Liver (tissue), 3 donors: ENCODE measurements at regions not wholly inside any gene's neighbourhood (a gene's known extent, or its start where the extent isn't known, plus 50 kb on each side); places are given as distances from the start of the nearest gene placed in this dataset.

Experiments used
- JUND ChIP-seq, 2 donors: IDR thresholded peaks; 2 replicates each; pipeline ENCODE4 v1.6.1; 2016; ENCODE audit warnings: antibody characterized with exemption in 2 of 2
- RAD21 ChIP-seq, 2 donors: IDR thresholded peaks; 2 replicates each; pipeline ENCODE4 v1.6.1; 2016; ENCODE audit warnings: antibody characterized with exemption in 2 of 2, mild to moderate bottlenecking in 2 of 2
- RXRA ChIP-seq, 2 donors: IDR thresholded peaks; 2 replicates each; pipeline ENCODE4 v1.6.1; 2017 to 2018; ENCODE audit warnings: antibody characterized with exemption in 2 of 2, mild to moderate bottlenecking in 1 of 2
- SP1 ChIP-seq: IDR thresholded peaks from 2 replicates; pipeline ENCODE4 v1.6.1; 2018; ENCODE audit warnings: antibody characterized with exemption, mild to moderate bottlenecking
- TAF1 ChIP-seq: conservative IDR thresholded peaks from 2 replicates; pipeline ENCODE4 v1.6.1; 2016; ENCODE audit warnings: antibody characterized with exemption, mild to moderate bottlenecking
- YY1 ChIP-seq: IDR thresholded peaks from 2 replicates; pipeline ENCODE4 v1.6.1; 2016; ENCODE audit warnings: antibody characterized with exemption, mild to moderate bottlenecking
- TF ChIP-seq, protein P1 (sequence below): fragments of 150-350 bp; IDR thresholded peaks from 2 replicates; pipeline ENCODE4 v1.5.1; 2017; ENCODE audit warnings: improper control_type of control experiment, low read depth, low read length; ENCODE audit not compliant: missing input control
- TF ChIP-seq, protein P2 (sequence below): IDR thresholded peaks from 2 replicates; pipeline ENCODE4 v1.6.1; 2016; ENCODE audit warnings: antibody characterized with exemption
- TF ChIP-seq, protein P3 (sequence below): IDR thresholded peaks from 2 replicates; pipeline ENCODE4 v1.6.1; 2016; ENCODE audit warnings: antibody characterized with exemption
- TF ChIP-seq, protein P4 (sequence below): IDR thresholded peaks from 2 replicates; pipeline ENCODE4 v1.6.1; 2016; ENCODE audit warnings: antibody characterized with exemption, mild to moderate bottlenecking
- donor health status: healthy.
- donor health status: healthy.

DNA sequence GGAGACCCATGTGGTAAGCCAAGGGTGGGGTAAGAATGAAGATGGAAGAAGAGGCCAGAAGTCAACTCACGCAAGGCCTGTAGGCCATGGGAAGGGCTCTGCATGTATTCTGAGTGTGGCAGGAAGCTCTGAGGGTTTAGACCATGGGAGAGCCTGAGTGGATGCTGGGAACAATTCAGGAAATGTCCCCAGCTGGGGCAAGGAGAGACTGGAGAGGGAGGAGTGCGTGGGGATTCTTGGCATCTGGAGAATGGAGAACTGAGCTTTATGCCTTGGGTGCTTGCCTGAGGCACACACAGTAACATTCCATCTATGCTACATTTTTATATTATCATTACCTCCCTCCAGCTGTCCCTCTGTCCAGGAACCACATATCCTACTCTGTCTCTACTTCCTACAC is 50.4 kb upstream of the CD82 start:
- TF ChIP-seq, protein P1, sequence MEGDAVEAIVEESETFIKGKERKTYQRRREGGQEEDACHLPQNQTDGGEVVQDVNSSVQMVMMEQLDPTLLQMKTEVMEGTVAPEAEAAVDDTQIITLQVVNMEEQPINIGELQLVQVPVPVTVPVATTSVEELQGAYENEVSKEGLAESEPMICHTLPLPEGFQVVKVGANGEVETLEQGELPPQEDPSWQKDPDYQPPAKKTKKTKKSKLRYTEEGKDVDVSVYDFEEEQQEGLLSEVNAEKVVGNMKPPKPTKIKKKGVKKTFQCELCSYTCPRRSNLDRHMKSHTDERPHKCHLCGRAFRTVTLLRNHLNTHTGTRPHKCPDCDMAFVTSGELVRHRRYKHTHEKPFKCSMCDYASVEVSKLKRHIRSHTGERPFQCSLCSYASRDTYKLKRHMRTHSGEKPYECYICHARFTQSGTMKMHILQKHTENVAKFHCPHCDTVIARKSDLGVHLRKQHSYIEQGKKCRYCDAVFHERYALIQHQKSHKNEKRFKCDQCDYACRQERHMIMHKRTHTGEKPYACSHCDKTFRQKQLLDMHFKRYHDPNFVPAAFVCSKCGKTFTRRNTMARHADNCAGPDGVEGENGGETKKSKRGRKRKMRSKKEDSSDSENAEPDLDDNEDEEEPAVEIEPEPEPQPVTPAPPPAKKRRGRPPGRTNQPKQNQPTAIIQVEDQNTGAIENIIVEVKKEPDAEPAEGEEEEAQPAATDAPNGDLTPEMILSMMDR: no peak
- TF ChIP-seq RXRA (IDR thresholded peaks at IDR 0.05) (no peak), JUND (IDR thresholded peaks at IDR 0.05) (no peak), RAD21 (IDR thresholded peaks at IDR 0.05) (no peak), SP1 (no peak), TAF1 (no peak), YY1 (no peak)
- TF ChIP-seq, protein P2, sequence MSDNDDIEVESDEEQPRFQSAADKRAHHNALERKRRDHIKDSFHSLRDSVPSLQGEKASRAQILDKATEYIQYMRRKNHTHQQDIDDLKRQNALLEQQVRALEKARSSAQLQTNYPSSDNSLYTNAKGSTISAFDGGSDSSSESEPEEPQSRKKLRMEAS: no peak
- TF ChIP-seq, protein P3, sequence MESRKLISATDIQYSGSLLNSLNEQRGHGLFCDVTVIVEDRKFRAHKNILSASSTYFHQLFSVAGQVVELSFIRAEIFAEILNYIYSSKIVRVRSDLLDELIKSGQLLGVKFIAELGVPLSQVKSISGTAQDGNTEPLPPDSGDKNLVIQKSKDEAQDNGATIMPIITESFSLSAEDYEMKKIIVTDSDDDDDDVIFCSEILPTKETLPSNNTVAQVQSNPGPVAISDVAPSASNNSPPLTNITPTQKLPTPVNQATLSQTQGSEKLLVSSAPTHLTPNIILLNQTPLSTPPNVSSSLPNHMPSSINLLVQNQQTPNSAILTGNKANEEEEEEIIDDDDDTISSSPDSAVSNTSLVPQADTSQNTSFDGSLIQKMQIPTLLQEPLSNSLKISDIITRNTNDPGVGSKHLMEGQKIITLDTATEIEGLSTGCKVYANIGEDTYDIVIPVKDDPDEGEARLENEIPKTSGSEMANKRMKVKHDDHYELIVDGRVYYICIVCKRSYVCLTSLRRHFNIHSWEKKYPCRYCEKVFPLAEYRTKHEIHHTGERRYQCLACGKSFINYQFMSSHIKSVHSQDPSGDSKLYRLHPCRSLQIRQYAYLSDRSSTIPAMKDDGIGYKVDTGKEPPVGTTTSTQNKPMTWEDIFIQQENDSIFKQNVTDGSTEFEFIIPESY: no peak
- TF ChIP-seq, protein P4, sequence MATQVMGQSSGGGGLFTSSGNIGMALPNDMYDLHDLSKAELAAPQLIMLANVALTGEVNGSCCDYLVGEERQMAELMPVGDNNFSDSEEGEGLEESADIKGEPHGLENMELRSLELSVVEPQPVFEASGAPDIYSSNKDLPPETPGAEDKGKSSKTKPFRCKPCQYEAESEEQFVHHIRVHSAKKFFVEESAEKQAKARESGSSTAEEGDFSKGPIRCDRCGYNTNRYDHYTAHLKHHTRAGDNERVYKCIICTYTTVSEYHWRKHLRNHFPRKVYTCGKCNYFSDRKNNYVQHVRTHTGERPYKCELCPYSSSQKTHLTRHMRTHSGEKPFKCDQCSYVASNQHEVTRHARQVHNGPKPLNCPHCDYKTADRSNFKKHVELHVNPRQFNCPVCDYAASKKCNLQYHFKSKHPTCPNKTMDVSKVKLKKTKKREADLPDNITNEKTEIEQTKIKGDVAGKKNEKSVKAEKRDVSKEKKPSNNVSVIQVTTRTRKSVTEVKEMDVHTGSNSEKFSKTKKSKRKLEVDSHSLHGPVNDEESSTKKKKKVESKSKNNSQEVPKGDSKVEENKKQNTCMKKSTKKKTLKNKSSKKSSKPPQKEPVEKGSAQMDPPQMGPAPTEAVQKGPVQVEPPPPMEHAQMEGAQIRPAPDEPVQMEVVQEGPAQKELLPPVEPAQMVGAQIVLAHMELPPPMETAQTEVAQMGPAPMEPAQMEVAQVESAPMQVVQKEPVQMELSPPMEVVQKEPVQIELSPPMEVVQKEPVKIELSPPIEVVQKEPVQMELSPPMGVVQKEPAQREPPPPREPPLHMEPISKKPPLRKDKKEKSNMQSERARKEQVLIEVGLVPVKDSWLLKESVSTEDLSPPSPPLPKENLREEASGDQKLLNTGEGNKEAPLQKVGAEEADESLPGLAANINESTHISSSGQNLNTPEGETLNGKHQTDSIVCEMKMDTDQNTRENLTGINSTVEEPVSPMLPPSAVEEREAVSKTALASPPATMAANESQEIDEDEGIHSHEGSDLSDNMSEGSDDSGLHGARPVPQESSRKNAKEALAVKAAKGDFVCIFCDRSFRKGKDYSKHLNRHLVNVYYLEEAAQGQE: no peak
